ENCODE measurements at regions not wholly inside any gene's neighbourhood (a gene's known extent, or its start where the extent isn't known, plus 50 kb on each side); places are given as distances from the start of the nearest gene placed in this dataset.

GRCh38 chr10:113967126-113967525 is 76.5 kb upstream of the ADRB1 start:
- ATAC-seq = peak in 1 of 2 donors; percentile 34

GRCh38 chr10:113970641-113971040 is 73.0 kb upstream of the ADRB1 start:
- H3K4me1 Mint-ChIP-seq (ENCODE audit: low read depth) = no peaks in the 10 kb centered on the region
- peaks cover 10% of the 10 kb centered on the region for H3K9me3 Mint-ChIP-seq
- peaks cover 2% of the 10 kb centered on the region for H3K36me3 Mint-ChIP-seq (ENCODE audit: insufficient read depth)
- ATAC-seq (peak in 1 of 2 donors; percentile 23), DNase-seq (no peak)
- no peak overlapping the region for H3K4me3 Mint-ChIP-seq
- peaks cover 8% of the 10 kb centered on the region for H3K27me3 Mint-ChIP-seq (ENCODE audit: low read depth)

More at GRCh38 chr10:113967126-113967525, 76.5 kb upstream of the ADRB1 start:
- Mint-ChIP-seq H3K4me3 (no peak overlapping the region), H3K36me3 (ENCODE audit: insufficient read depth) (peaks cover 2% of the 10 kb centered on the region), H3K4me1 (ENCODE audit: low read depth) (peaks cover 5% of the 10 kb centered on the region), H3K9me3 (peaks cover 11% of the 10 kb centered on the region), H3K27me3 (ENCODE audit: low read depth) (no peaks in the 10 kb centered on the region)
- DNase-seq = no peak

GRCh38 chr10:113971349-113971973 is 72.2 kb upstream of the ADRB1 start:
- no peaks in the 10 kb centered on the region for H3K4me1 Mint-ChIP-seq (ENCODE audit: low read depth)
- H3K36me3 Mint-ChIP-seq (ENCODE audit: insufficient read depth) = peaks cover 2% of the 10 kb centered on the region
- peaks cover 10% of the 10 kb centered on the region for H3K9me3 Mint-ChIP-seq
- H3K4me3 Mint-ChIP-seq = no peak overlapping the region
- peaks cover 8% of the 10 kb centered on the region for H3K27me3 Mint-ChIP-seq (ENCODE audit: low read depth)
- no peak for ATAC-seq
- DNase-seq = no peak

- Mint-ChIP-seq H3K9me3 (peaks cover 3% of the 10 kb centered on the region), H3K36me3 (ENCODE audit: insufficient read depth) (no peaks in the 10 kb centered on the region), H3K4me3 (no peak overlapping the region), H3K4me1 (ENCODE audit: low read depth) (no peaks in the 10 kb centered on the region), H3K27me3 (ENCODE audit: low read depth) (peaks cover 11% of the 10 kb centered on the region)
- ATAC-seq (no peak), DNase-seq (no peak)
Measured at GRCh38 chr10:113977174-113977573, 66.5 kb upstream of the ADRB1 start.

GRCh38 chr10:113978802-113979201 is 64.9 kb upstream of the ADRB1 start:
- H3K27me3 Mint-ChIP-seq (ENCODE audit: low read depth) = peaks cover 12% of the 10 kb centered on the region
- no peaks in the 10 kb centered on the region for H3K9me3 Mint-ChIP-seq
- no peaks in the 10 kb centered on the region for H3K36me3 Mint-ChIP-seq (ENCODE audit: insufficient read depth)
- ATAC-seq (no peak), DNase-seq (no peak)
- H3K4me1 Mint-ChIP-seq (ENCODE audit: low read depth) = peaks cover 8% of the 10 kb centered on the region
- H3K4me3 Mint-ChIP-seq = no peak overlapping the region

GRCh38 chr10:113979409-113979808 is 64.3 kb upstream of the ADRB1 start:
- ATAC-seq = no peak
- Mint-ChIP-seq H3K27me3 (ENCODE audit: low read depth) (peaks cover 8% of the 10 kb centered on the region), H3K4me3 (no peak overlapping the region), H3K9me3 (no peaks in the 10 kb centered on the region), H3K36me3 (ENCODE audit: insufficient read depth) (no peaks in the 10 kb centered on the region), H3K4me1 (ENCODE audit: low read depth) (peaks cover 10% of the 10 kb centered on the region)
- DNase-seq = no peak

- DNase-seq (no peak), ATAC-seq (no peak)
- H3K4me1 Mint-ChIP-seq (ENCODE audit: low read depth) = peaks cover 12% of the 10 kb centered on the region
Measured at GRCh38 chr10:113980408-113981087, 63.1 kb upstream of the ADRB1 start.

GRCh38 chr10:113982296-113982695 is 61.4 kb upstream of the ADRB1 start:
- DNase-seq = no peak
- H3K4me3 Mint-ChIP-seq = no peak overlapping the region
- H3K4me1 Mint-ChIP-seq (ENCODE audit: low read depth) = peaks cover 12% of the 10 kb centered on the region
- H3K9me3 Mint-ChIP-seq = peaks cover 5% of the 10 kb centered on the region
- no peaks in the 10 kb centered on the region for H3K36me3 Mint-ChIP-seq (ENCODE audit: insufficient read depth)
- ATAC-seq = no peak
- H3K27me3 Mint-ChIP-seq (ENCODE audit: low read depth) = peaks cover 2% of the 10 kb centered on the region

More at GRCh38 chr10:113980408-113981087, 63.1 kb upstream of the ADRB1 start:
- Mint-ChIP-seq H3K27me3 (ENCODE audit: low read depth) (peaks cover 5% of the 10 kb centered on the region), H3K9me3 (no peaks in the 10 kb centered on the region), H3K4me3 (no peak overlapping the region), H3K36me3 (ENCODE audit: insufficient read depth) (no peaks in the 10 kb centered on the region)

GRCh38 chr10:113982769-113983168 is 60.9 kb upstream of the ADRB1 start:
- DNase-seq = no peak
- no peak for ATAC-seq
- peaks cover 2% of the 10 kb centered on the region for H3K27me3 Mint-ChIP-seq (ENCODE audit: low read depth)
- no peak overlapping the region for H3K4me3 Mint-ChIP-seq
- no peaks in the 10 kb centered on the region for H3K36me3 Mint-ChIP-seq (ENCODE audit: insufficient read depth)
- H3K9me3 Mint-ChIP-seq = peaks cover 9% of the 10 kb centered on the region
- H3K4me1 Mint-ChIP-seq (ENCODE audit: low read depth) = peaks cover 12% of the 10 kb centered on the region

GRCh38 chr10:113983552-113983951 is 60.1 kb upstream of the ADRB1 start:
- H3K4me3 Mint-ChIP-seq = no peak overlapping the region
- no peaks in the 10 kb centered on the region for H3K36me3 Mint-ChIP-seq (ENCODE audit: insufficient read depth)
- no peak for DNase-seq
- H3K27me3 Mint-ChIP-seq (ENCODE audit: low read depth) = peaks cover 2% of the 10 kb centered on the region
- peak in 1 of 2 donors; percentile 34 for ATAC-seq
- H3K9me3 Mint-ChIP-seq = peaks cover 15% of the 10 kb centered on the region
- H3K4me1 Mint-ChIP-seq (ENCODE audit: low read depth) = peaks cover 12% of the 10 kb centered on the region

- Mint-ChIP-seq H3K27me3 (ENCODE audit: low read depth) (peaks cover 5% of the 10 kb centered on the region), H3K4me3 (no peak overlapping the region), H3K9me3 (peaks cover 15% of the 10 kb centered on the region), H3K4me1 (ENCODE audit: low read depth) (peaks cover 12% of the 10 kb centered on the region), H3K36me3 (ENCODE audit: insufficient read depth) (no peaks in the 10 kb centered on the region)
- no peak for ATAC-seq
- DNase-seq = no peak
Measured at GRCh38 chr10:113985297-113985844, 58.3 kb upstream of the ADRB1 start.

- Mint-ChIP-seq H3K9me3 (peaks cover 15% of the 10 kb centered on the region), H3K4me1 (ENCODE audit: low read depth) (peaks cover 13% of the 10 kb centered on the region), H3K4me3 (no peak overlapping the region), H3K27me3 (ENCODE audit: low read depth) (peaks cover 7% of the 10 kb centered on the region), H3K36me3 (ENCODE audit: insufficient read depth) (no peaks in the 10 kb centered on the region)
- DNase-seq (no peak), ATAC-seq (no peak)
Measured at GRCh38 chr10:113986316-113986715, 57.4 kb upstream of the ADRB1 start.

- Mint-ChIP-seq H3K36me3 (ENCODE audit: insufficient read depth) (no peaks in the 10 kb centered on the region), H3K9me3 (peaks cover 15% of the 10 kb centered on the region), H3K4me1 (ENCODE audit: low read depth) (peaks cover 13% of the 10 kb centered on the region), H3K4me3 (no peak overlapping the region), H3K27me3 (ENCODE audit: low read depth) (peaks cover 14% of the 10 kb centered on the region)
- ATAC-seq = no peak
- no peak for DNase-seq
Measured at GRCh38 chr10:113987156-113987555, 56.5 kb upstream of the ADRB1 start.

- no peaks in the 10 kb centered on the region for H3K36me3 Mint-ChIP-seq (ENCODE audit: insufficient read depth)
Measured at GRCh38 chr10:113987805-113988204, 55.9 kb upstream of the ADRB1 start.

GRCh38 chr10:113988535-113988934 is 55.1 kb upstream of the ADRB1 start:
- Mint-ChIP-seq H3K36me3 (ENCODE audit: insufficient read depth) (no peaks in the 10 kb centered on the region), H3K4me1 (ENCODE audit: low read depth) (peaks cover 8% of the 10 kb centered on the region), H3K9me3 (peaks cover 15% of the 10 kb centered on the region), H3K27me3 (ENCODE audit: low read depth) (peaks cover 15% of the 10 kb centered on the region), H3K4me3 (no peak overlapping the region)
- no peak for ATAC-seq
- no peak for DNase-seq

More at GRCh38 chr10:113987805-113988204, 55.9 kb upstream of the ADRB1 start:
- no peak for ATAC-seq
- no peak for DNase-seq
- Mint-ChIP-seq H3K4me1 (ENCODE audit: low read depth) (peaks cover 12% of the 10 kb centered on the region), H3K9me3 (peaks cover 15% of the 10 kb centered on the region), H3K27me3 (ENCODE audit: low read depth) (peaks cover 18% of the 10 kb centered on the region), H3K4me3 (no peak overlapping the region)
